ENCODE measurements at regions not wholly inside any gene's neighbourhood (a gene's known extent, or its start where the extent isn't known, plus 50 kb on each side); places are given as distances from the start of the nearest gene placed in this dataset.

DNA sequence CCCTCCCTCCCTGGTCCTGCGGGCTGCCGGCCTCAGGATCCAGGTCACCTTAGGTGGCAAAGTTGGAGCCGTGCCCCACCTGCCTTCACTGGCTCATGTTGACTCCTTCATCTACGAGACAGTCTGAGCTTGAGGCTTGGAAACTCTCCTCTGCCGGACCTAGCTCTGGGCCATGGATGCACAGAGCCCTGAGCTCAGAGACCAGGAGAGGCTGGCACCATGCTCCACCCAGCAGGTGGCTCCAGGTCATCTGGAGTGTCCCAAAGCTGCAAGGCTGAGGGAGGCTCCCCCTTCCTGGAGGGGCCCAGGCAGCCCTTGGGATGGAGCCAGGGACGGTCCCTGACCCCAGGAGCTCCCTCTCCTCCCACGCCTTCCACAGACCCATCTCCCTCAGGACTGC is 81.3 kb downstream of the PDGFA start:
- no peak overlapping the region for H3K4me3 Mint-ChIP-seq
- no peaks in the 10 kb centered on the region for H3K36me3 Mint-ChIP-seq
- H3K9me3 Mint-ChIP-seq (ENCODE audit: low read depth): no peaks in the 10 kb centered on the region
- no peaks in the 10 kb centered on the region for H3K4me1 Mint-ChIP-seq
- no peak for ATAC-seq
- CTCF ChIA-PET: no interaction called here
- no peak overlapping the region for H3K27ac Mint-ChIP-seq
- H3K27me3 Mint-ChIP-seq: no peaks in the 10 kb centered on the region
- no peak for DNase-seq

DNA sequence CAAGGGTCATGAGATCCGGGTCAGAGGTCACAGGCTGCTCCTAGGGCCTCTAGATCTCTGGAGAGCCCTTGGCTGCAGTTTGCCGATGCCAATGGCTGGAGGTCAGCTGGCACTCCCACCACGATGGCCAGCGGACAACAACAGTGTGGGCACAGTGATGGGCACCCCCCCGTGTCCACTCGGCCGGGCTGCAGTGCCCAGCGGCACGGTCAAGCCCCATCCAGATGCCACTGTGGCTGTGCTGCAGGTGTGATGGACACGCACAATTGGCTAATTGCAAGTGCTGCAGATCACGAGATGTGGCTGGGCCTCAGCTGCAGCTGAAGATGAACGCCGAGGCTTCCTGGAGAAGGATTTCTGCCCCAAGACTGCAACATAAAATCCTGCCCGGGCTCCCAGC is 80.7 kb downstream of the PDGFA start:
- DNase-seq (no peak), ATAC-seq (no peak)
- no peaks in the 10 kb centered on the region for H3K9me3 Mint-ChIP-seq (ENCODE audit: low read depth)
- H3K27ac Mint-ChIP-seq: no peak overlapping the region
- H3K36me3 Mint-ChIP-seq: no peaks in the 10 kb centered on the region
- no peak overlapping the region for H3K4me3 Mint-ChIP-seq
- CTCF ChIA-PET: no interaction called here
- no peaks in the 10 kb centered on the region for H3K4me1 Mint-ChIP-seq
- no peaks in the 10 kb centered on the region for H3K27me3 Mint-ChIP-seq

DNA sequence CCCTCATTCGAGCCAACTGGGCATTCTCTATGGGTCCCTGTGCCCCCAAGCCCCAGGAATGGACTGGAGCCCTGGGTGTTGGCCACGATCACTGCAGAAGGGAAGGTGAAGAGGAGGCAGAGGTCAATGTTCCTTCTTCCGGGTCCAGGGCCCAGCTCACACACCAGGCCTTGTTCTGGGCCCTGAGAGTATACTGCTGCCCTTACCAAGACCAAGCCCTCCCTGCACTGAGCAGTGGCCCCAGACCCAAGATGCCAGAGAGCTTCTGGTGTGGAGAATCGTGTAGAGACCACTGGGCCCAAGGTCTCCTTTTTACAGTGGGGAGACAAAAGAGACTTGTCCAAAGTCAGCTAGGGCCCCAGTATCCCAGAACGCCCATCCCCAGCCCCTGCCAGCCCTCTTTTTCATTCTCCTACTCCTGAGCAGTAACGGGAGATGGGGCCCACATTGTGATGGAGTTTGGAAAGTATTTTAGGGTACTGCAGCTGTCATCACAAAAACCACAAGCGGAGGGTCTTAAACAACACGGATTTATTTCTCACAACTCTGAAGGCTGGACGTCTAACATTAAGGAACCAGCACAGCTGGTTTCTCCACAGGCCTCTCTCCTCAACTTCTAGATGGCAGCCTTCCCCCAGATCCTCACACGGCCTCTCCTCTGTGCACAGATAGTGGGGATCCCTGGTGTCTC is 79.4 kb downstream of the PDGFA start:
- no peak for ATAC-seq

DNA sequence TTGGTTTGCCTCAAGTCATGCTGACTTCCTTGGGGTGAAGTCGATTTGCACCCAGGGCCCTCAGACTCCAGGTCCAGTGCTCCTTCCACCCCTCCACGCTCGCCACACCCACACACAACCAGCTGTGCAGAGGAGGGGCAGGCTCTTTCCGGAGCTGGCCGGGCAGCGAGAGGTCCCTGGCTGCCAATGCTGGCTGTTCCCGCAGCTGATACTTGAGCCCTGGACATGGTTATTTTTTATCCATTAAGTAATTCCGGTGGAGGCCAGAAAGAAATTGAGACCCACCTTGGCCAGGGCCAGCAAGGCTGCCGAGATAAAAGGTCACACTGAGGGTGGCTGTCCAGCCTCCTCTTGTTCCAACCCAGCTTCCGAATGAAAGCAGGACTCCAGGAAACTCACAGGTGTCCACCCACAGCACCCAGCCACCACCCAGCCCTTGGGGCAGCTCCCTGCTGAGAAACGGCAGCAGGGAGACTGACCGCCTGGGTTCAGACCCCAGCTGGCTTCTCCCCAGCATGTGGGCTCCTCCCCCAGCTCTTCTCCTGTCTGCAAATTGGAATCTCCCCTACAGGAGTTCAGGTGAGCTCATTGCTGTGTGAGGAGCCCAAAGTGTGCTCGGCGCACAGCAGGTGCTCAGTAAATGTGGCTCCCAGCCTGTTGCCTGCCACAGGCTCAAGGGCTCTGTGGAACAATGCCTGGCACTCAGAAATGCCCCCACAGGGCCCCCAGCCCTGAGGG is 77.8 kb downstream of the PDGFA start:
- Mint-ChIP-seq H3K36me3 (no peaks in the 10 kb centered on the region), H3K9me3 (ENCODE audit: low read depth) (no peaks in the 10 kb centered on the region), H3K4me3 (no peak overlapping the region), H3K4me1 (no peaks in the 10 kb centered on the region), H3K27me3 (no peaks in the 10 kb centered on the region), H3K27ac (no peak overlapping the region)
- CTCF ChIA-PET: no interaction called here
- ATAC-seq: no peak
- DNase-seq: no peak

More for the DNA sequence above, 79.4 kb downstream of the PDGFA start:
- no peaks in the 10 kb centered on the region for H3K4me1 Mint-ChIP-seq
- H3K27ac Mint-ChIP-seq: no peak overlapping the region
- H3K27me3 Mint-ChIP-seq: no peaks in the 10 kb centered on the region
- H3K36me3 Mint-ChIP-seq: no peaks in the 10 kb centered on the region
- no peaks in the 10 kb centered on the region for H3K9me3 Mint-ChIP-seq (ENCODE audit: low read depth)
- DNase-seq: no peak
- H3K4me3 Mint-ChIP-seq: no peak overlapping the region
- CTCF ChIA-PET: no interaction called here

DNA sequence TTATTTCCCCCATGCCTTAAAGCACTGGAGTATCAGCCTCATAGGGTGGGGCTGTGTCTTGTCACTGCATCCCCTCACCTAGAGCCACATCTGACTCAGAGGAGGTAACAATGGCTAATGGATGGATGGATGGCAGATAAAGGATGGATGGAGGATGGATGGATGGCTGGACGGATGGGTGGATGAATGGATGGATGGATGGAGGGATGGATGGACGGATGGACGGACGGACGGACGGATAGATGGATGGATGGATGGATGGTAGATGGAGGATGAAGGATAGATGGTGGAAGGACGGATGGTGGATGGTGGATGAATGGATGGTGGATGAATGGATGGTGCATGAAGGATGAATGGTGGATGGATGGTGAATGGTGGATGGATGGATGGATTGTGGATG is 77.2 kb downstream of the PDGFA start:
- H3K27ac Mint-ChIP-seq: no peak overlapping the region
- no peak overlapping the region for H3K4me3 Mint-ChIP-seq
- CTCF ChIA-PET: no interaction called here
- H3K9me3 Mint-ChIP-seq (ENCODE audit: low read depth): no peaks in the 10 kb centered on the region
- no peaks in the 10 kb centered on the region for H3K36me3 Mint-ChIP-seq
- no peak for DNase-seq
- no peaks in the 10 kb centered on the region for H3K4me1 Mint-ChIP-seq
- no peak for ATAC-seq
- H3K27me3 Mint-ChIP-seq: no peaks in the 10 kb centered on the region

DNA sequence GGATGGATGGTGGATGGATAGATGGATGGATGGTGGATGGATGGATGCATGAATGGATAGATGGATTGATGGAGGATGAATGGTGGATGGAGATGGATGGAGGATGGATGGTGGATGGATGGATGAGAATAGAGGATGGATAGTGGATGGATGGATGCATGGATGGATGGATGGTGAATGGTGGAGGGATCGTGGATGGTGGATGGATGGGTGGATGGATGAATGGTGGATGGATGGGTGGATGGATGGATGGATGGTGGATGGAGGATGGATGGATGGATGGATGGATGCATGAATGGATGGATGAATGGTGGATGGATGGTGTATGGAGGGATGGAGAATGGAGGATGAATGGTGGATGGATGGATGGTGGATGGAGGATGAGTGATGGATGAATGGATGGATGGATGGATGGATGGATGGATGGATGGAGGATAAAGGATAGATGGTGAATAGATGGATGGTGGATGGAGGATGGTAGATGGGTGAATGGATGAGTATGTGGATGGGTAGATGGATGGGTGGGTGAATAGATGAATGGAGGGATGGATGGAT is 76.3 kb downstream of the PDGFA start:
- Mint-ChIP-seq H3K4me1 (no peaks in the 10 kb centered on the region), H3K27ac (no peak overlapping the region), H3K4me3 (no peak overlapping the region), H3K27me3 (no peaks in the 10 kb centered on the region), H3K36me3 (no peaks in the 10 kb centered on the region), H3K9me3 (ENCODE audit: low read depth) (no peaks in the 10 kb centered on the region)
- ATAC-seq (no peak), DNase-seq (no peak)
- CTCF ChIA-PET: no interaction called here

DNA sequence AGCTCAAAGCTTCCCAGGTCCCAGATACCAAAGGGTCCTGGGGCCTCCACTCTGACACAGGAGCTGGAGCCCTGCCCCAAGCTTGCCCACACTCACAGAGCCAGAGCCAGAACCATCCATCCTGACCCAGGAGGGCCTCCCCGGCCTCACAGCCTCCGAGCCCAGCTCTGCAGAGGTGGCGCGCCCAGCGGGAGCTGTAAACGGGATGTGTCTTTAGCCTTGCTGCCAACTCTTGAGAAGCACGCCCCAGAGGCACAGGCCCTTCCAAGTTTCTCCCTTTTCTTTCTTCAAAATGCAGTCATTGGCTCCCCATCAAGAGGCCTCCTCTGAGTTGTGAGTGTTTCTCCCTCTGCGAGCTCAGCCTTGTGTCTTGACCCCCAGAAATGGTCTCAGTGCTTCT is 75.0 kb downstream of the PDGFA start:
- Mint-ChIP-seq H3K27me3 (no peaks in the 10 kb centered on the region), H3K4me3 (no peak overlapping the region), H3K27ac (no peak overlapping the region), H3K9me3 (ENCODE audit: low read depth) (no peaks in the 10 kb centered on the region), H3K4me1 (peaks cover 2% of the 10 kb centered on the region), H3K36me3 (no peaks in the 10 kb centered on the region)
- DNase-seq: no peak
- CTCF ChIA-PET: no interaction called here
- no peak for ATAC-seq

DNA sequence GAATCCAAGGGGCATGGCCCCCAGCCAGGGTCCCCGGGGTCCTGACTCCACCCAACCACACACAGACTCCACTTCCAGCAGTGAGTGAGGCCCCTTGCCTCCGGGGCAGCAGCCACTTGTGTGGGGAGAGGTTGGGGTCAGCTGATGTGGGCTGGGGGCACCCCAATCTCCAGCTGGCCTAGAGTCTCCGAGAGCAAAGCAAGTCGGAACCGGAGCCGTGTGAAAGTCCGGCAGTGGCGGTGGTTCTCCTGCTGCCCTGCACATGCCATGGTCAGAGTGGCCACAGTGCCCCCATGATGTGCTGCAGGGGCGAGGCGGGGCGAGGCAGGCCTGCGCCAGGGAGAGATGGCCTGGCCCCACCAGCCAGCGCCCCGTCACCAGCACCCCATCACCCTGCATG is 74.6 kb downstream of the PDGFA start:
- Mint-ChIP-seq H3K4me1 (peaks cover 2% of the 10 kb centered on the region), H3K9me3 (ENCODE audit: low read depth) (no peaks in the 10 kb centered on the region), H3K27ac (no peak overlapping the region), H3K4me3 (no peak overlapping the region), H3K36me3 (no peaks in the 10 kb centered on the region), H3K27me3 (no peaks in the 10 kb centered on the region)
- no peak for ATAC-seq
- no peak for DNase-seq
- CTCF ChIA-PET: no interaction called here

DNA sequence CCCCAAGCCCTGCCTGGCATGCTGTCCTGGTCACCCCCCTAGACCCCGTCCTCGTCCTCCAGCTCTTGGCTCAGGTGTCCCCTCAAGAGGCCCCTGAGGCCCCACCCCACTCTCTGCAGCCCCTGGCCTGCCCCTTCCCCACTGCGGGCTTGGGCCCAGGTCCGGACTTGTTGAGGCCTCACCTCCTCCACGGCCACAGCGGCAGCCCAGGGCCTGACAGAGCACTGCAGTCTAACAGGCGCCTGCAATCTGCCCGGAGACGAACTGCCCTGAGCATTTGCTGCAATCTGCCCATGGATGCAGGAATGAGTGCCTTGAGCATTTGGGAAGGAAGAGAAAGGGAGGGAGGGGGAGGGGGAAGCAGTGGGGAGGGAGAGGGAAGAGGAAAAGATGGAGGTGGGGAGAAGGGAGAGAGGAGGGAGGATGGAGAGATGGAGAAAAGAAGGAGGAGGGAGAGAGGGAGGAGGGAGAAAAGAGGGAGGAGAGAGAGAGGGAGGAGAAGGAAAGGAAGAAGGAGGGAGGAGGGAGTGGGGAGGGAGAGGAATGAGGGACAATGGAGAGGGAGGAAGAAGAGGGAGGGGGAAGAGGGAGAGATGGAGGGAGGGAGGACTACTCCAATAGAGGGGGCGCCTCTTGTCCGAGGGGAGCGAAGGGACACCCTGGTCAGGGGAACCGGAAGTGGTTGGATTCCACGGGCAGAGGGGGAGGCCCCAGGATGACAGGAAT is 73.9 kb downstream of the PDGFA start:
- ATAC-seq: no peak
- CTCF ChIA-PET: no interaction called here
- DNase-seq: no peak

DNA sequence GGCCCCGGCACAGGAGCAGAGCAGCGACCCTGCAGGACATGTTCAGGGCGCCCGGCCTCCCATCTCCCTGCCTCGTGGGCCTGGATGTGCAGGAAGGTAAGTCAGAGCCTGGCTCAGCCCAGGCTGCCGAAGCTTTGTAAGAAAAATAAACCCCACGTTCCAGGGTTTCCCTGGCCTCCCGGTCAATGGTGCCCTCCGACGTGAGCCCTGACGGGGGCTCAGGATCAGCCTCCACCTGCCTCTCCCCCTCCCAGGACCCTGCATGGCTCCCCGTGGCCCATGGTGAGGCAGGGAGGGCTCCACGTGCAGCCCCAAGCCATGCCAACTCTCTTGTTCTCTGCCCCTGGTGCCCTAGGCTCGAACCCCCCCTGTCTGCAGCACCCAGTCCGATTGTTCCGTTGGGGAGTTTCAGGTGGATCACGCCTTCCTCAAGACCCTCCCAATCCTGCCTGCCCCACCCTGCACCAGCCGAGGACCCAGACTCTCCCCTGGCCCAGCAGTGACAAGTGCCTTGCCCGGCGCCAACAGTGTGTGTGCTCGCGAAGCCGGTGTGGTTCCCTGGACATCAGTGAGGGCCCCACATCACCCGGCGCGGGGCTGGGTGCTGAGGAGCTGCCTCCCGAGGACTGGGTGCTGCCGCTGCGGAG is 73.2 kb downstream of the PDGFA start:
- Mint-ChIP-seq H3K27me3 (peaks cover 5% of the 10 kb centered on the region), H3K36me3 (no peaks in the 10 kb centered on the region), H3K4me3 (no peak overlapping the region), H3K9me3 (ENCODE audit: low read depth) (no peaks in the 10 kb centered on the region), H3K27ac (no peak overlapping the region), H3K4me1 (peaks cover 5% of the 10 kb centered on the region)
- no peak for DNase-seq
- ATAC-seq: no peak
- CTCF ChIA-PET: no interaction called here

More for the DNA sequence above, 73.9 kb downstream of the PDGFA start:
- Mint-ChIP-seq H3K9me3 (ENCODE audit: low read depth) (no peaks in the 10 kb centered on the region), H3K27me3 (no peaks in the 10 kb centered on the region), H3K36me3 (no peaks in the 10 kb centered on the region), H3K27ac (no peak overlapping the region), H3K4me1 (peaks cover 2% of the 10 kb centered on the region), H3K4me3 (no peak overlapping the region)

Measured in activated CD8-positive, alpha-beta memory T cell treated with anti-CD3 and anti-CD28 coated beads, Interleukin-2, amount 10 ng/mL, durations not matched to agents 7 days and 5 days (primary cell).